ENCODE measurements at regions not wholly inside any gene's neighbourhood (a gene's known extent, or its start where the extent isn't known, plus 50 kb on each side); places are given as distances from the start of the nearest gene placed in this dataset.

DNA sequence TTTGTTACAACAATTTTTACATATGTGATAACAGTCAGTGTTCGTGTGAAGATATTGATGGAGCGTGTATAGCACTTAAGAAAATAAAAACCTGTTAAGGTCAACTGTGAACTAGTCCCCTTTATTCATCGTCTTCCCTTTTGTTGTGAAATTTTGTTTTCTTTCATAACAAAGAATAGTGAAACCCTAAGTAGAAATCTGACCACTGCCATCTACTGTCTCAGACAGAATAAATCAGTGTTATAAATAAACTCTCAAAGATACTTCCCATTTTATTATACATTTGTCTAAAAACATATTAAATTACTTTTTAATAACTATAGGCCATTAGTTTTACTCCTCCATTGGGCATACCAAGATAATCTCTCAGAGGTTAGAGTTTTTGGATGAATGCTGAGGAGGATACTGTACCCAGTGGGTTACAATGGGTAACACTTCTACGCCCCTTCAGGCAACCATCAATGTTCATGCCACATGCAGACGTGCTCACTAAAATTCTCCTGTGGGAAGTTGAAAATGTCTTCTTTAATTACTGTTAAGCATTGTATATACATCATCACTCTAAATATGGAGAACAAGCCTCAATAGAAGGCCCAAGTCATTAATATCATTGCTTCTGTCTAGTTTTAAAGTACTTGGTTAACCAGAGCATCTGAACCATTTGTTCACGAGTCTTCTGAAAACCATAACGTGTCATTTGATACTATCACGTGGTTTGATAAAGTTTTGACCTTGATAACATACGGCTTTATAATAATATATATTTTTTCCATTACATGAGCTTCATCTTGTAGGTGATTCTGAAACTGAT is 171.2 kb downstream of the TMA16 start:
- TF ChIP-seq, protein P1, sequence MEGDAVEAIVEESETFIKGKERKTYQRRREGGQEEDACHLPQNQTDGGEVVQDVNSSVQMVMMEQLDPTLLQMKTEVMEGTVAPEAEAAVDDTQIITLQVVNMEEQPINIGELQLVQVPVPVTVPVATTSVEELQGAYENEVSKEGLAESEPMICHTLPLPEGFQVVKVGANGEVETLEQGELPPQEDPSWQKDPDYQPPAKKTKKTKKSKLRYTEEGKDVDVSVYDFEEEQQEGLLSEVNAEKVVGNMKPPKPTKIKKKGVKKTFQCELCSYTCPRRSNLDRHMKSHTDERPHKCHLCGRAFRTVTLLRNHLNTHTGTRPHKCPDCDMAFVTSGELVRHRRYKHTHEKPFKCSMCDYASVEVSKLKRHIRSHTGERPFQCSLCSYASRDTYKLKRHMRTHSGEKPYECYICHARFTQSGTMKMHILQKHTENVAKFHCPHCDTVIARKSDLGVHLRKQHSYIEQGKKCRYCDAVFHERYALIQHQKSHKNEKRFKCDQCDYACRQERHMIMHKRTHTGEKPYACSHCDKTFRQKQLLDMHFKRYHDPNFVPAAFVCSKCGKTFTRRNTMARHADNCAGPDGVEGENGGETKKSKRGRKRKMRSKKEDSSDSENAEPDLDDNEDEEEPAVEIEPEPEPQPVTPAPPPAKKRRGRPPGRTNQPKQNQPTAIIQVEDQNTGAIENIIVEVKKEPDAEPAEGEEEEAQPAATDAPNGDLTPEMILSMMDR (IDR thresholded peaks at IDR 0.05): peak; percentile 24; the same call in 1 of the 2 replicates
- no peak for DNase-seq
- H3K36me3 Mint-ChIP-seq (ENCODE audit: low read depth): no peaks in the 10 kb centered on the region
- H3K4me3 Mint-ChIP-seq: no peak overlapping the region; the same call in 1 of the 2 replicates
- no peaks in the 10 kb centered on the region; the same call in 1 of the 2 replicates for H3K9me3 Mint-ChIP-seq
- no peaks in the 10 kb centered on the region for H3K4me1 Mint-ChIP-seq (ENCODE audit: low read depth)
- no peak overlapping the region for H3K27ac Mint-ChIP-seq
- peaks cover 2% of the 10 kb centered on the region; the same call in 1 of the 2 replicates for H3K27me3 Mint-ChIP-seq (ENCODE audit: insufficient read depth)

DNA sequence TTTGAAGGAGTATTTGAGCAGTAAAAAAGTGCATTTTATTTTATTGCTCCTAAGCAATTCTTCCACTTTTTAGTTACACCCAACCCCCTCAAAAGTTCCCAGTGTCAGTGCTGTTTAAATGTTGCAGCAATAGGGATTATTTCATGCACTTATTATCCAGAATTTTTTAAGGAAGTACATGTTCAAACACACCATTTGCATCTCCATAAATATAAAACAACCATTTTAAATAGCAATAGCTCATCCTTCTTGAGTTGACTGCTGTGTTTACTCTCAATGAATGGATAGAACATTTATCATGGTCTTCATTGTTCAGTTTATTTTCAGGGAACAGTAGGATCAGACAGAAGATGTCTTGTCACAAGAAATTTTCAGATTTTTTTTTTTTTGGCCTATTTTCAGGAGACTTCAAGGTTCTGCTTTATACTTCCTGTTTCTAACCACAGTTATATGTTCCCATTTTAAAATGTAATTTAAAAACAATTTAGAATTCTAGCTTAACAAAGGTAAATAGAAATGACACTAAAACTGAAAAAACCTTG is 171.9 kb downstream of the TMA16 start:
- Mint-ChIP-seq H3K27ac (no peak overlapping the region), H3K9me3 (no peaks in the 10 kb centered on the region; the same call in 1 of the 2 replicates), H3K27me3 (ENCODE audit: insufficient read depth) (no peaks in the 10 kb centered on the region; the same call in 1 of the 2 replicates), H3K36me3 (ENCODE audit: low read depth) (no peaks in the 10 kb centered on the region), H3K4me1 (ENCODE audit: low read depth) (no peaks in the 10 kb centered on the region), H3K4me3 (no peak overlapping the region)
- TF ChIP-seq, protein P1 (IDR thresholded peaks at IDR 0.05): no peak
- no peak for DNase-seq

DNA sequence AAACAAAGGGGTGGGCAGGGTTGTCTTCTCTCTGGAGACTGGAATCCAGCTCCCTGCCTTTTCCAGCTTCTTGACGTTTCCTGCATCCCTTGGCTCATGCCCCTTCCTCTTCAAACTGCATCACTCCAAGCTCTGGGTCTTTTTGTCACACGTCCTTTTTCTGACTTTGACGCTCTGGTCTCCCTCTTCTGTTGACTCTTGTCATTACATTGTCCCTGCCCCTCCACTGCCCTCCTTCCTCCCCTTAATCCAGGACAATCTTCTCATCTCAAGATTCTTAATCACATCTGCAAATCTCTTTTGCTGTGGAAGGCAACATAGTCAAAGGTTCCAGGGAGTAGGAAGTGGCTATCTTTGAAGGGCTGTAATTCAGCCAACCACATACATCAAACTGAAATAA is 178.3 kb downstream of the TMA16 start:
- no peak for DNase-seq
- Mint-ChIP-seq H3K9me3 (no peaks in the 10 kb centered on the region; the same call in 1 of the 2 replicates), H3K27me3 (ENCODE audit: insufficient read depth) (no peaks in the 10 kb centered on the region), H3K27ac (no peak overlapping the region), H3K36me3 (ENCODE audit: low read depth) (no peaks in the 10 kb centered on the region), H3K4me1 (ENCODE audit: low read depth) (no peaks in the 10 kb centered on the region), H3K4me3 (no peak overlapping the region)
- TF ChIP-seq, protein P1 (IDR thresholded peaks at IDR 0.05): peak; percentile 7; the same call in 1 of the 2 replicates

DNA sequence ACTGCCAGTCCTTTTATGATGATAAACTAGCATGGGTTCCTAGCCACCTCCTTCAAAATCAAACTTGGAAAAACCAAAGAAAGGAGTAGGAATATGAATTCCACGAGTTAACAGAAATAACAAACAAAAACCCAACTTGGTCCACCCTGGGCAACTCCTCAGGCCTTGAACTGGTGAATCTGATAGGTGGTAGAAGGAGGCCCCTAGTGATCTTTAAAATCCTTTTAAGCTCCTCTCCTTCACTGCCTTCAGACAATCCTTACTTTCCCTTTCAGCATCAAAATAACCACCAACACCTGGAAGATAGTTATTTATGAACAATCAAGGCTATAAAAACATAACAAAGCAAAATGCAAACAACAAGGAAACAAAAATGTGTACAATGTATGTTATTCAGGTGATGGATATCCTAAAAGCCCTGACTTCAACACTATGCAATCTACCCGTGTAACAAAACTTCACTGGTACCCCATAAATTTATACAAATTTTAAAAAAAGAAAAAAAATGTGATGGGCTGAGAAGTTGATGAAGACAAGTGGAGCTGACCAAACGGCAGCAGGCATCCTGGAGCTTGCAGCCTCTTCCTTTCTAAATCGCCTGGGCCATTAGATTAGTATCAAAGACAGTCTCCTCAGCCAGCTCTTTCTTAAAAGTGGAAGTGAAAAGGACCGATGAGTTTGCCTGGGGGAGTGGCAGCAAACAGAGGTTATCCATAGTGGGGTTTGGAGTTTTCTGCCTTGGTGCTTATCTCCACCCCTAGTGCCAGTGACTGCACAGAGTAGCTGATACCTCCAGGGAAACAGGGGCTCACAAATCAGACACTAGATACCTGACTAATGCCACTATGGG is 179.6 kb downstream of the TMA16 start:
- no peaks in the 10 kb centered on the region for H3K4me1 Mint-ChIP-seq (ENCODE audit: low read depth)
- no peaks in the 10 kb centered on the region for H3K27me3 Mint-ChIP-seq (ENCODE audit: insufficient read depth)
- TF ChIP-seq, protein P1 (IDR thresholded peaks at IDR 0.05): no peak
- H3K27ac Mint-ChIP-seq: no peak overlapping the region
- H3K36me3 Mint-ChIP-seq (ENCODE audit: low read depth): no peaks in the 10 kb centered on the region
- no peaks in the 10 kb centered on the region; the same call in 1 of the 2 replicates for H3K9me3 Mint-ChIP-seq
- H3K4me3 Mint-ChIP-seq: no peak overlapping the region
- DNase-seq: no peak

DNA sequence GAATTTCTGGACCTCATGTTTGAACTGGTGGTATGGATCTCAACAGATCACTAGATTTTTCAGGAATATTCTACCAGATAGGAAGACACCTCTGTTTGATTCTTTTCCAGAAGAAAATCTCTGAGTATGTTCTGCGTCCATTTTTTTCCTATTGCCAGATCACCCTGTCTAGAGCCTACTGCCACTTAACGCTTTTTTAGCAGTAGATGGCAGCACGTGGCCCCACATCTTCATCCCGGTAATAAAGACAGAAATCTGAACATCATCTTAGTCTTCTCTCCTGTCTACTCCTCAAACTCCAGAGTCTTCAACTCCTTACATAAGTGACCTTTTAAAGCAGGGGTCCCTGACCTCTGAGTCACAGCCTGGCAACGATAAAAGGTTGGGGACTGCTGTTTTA is 184.7 kb downstream of the TMA16 start:
- no peak overlapping the region for H3K4me3 Mint-ChIP-seq
- peaks cover 5% of the 10 kb centered on the region; the same call in 1 of the 2 replicates for H3K4me1 Mint-ChIP-seq (ENCODE audit: low read depth)
- H3K27me3 Mint-ChIP-seq (ENCODE audit: insufficient read depth): no peaks in the 10 kb centered on the region
- peaks cover 8% of the 10 kb centered on the region; the same call in 1 of the 2 replicates for H3K9me3 Mint-ChIP-seq
- H3K27ac Mint-ChIP-seq: no peak overlapping the region
- DNase-seq: peak; percentile 50
- no peaks in the 10 kb centered on the region for H3K36me3 Mint-ChIP-seq (ENCODE audit: low read depth)
- TF ChIP-seq, protein P1 (IDR thresholded peaks at IDR 0.05): peak; percentile 66; the same call in 1 of the 2 replicates
